HUDEP-2 (cell line): ENCODE measurements at regions not wholly inside any gene's neighbourhood (a gene's known extent, or its start where the extent isn't known, plus 50 kb on each side); places are given as distances from the start of the nearest gene placed in this dataset.

Source experiments
- DNase-seq, 76 experiments: peaks; one replicate each; lab custom pipeline; 2025; ENCODE audit not compliant: unreplicated experiment in 76 of 76; lab: John Stamatoyannopoulos, UW

DNA sequence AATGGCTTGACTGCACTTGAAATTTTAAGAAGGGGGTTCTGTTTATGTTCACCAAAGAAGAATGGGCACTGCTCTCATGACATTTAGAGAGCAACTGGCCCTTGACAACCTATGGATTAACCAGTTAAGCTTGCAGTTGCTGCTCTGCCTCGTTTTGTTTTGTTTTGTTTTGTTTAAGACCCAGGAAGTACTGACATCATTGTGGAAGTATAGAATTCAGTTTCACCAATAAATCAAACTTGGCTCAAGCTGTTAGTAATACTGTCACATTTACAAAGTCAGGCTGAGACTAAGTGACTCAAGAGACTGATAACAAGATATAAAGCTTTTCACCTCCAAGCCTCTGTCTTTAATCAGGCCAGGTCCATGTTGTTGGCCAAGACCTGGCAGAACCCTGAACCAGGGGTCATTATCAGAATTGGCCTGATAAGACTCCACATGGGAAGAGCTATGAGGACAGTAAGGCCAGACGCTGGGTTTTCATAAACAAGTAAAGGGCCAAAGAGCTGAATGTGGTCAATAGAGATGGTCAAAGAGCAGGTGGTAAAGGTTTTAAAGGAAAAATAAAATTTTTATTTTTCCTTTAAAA is 99.4 kb upstream of the VGLL2 start:
- no peak for DNase-seq

DNA sequence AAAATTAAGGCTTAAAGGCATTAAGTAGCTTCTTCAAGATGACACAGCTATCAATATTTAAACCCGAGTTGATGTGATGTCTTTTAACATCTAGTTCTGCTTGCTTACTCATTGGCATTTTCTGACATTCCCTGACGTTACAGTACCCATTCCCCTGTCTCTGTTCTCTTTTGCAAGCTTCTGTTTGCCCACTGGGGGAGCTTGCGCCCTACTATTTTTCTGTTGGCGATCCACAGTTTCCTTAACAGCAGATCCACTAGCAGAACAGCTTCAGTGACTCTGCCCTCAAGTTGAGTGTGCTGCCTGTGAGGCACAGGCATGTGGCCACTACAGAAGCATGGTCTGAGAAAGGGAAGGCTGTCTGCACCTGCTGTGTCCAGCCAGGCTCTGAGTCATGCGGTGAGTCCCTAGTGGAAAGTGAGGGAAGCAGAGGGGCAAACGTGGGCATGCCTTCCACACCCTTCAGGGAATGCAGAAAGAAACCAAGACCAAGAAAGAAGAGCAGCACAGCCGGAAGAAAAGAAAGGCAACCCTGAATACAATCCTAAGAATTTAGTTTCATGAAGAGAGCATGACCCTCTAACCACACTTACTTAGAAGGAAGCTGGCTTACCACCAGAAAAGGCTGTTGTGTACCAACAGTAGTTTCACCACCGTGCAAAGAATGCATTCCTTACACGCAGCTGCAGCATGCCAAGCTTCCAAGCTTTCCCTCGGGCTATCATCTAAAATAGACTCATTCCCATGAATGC is 97.7 kb upstream of the VGLL2 start:
- DNase-seq: no peak

DNA sequence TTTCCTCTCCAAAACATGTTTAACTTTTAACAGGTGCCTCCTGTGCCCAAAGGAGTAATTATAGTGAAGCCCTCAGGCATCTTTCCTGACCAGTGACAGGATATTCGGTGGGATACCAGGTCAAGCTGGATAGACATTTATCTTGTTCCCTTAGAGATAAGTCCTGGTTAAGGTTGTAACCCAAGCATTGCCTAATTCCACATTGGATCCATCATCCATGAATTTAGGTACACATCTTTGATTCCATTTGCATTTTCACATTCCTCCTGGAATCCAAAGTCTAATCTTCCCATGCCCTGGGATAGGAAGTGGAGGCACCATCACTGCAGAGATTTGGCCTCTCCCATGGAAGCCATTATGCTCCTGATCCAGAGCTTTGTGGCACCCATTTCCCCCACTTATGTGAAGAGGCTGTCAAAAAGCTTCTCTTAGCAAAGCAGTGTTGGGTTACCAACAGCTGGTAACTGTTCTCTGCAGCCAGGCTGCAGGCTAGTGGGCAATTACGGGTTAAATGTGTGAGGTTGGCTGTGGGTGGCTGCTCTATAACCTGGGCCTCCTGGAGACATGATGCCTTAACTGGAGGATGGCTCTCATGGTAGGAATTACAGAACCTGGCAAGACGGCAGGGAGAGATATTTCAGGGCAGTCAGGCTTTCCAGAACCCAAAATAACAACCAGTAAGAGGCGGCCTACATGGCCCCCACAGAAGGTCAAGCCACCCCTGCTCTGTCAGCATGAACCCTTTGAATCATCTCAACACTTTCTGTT is 96.9 kb upstream of the VGLL2 start:
- DNase-seq: no peak

DNA sequence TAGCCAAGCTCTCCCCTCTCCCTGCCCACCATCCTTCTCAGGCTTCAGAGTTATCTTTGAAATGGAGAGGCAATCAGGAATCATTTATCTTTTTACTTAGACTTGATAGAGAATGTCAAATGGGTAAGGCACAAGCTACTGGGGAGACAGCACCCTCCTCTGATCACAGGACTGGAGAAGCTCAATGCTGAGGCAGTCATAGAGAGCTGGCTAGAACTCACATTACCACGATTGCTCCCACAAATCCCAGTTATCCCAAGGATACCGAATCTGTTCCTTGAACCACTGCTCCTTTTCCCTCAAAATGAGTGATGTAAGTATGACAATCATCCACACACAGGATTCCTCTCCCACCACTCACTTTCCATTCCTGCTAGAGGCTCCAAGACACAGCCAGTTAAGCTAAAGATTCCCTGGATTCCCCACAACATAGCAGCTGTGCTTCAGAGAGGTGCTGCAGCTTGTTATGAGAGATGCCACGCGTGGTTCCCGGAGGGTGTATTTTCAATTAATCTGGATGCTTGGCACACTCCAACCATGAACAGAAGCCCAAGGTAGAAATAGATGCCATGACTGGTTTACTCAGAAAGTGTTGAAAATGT is 96.2 kb upstream of the VGLL2 start:
- no peak for DNase-seq

DNA sequence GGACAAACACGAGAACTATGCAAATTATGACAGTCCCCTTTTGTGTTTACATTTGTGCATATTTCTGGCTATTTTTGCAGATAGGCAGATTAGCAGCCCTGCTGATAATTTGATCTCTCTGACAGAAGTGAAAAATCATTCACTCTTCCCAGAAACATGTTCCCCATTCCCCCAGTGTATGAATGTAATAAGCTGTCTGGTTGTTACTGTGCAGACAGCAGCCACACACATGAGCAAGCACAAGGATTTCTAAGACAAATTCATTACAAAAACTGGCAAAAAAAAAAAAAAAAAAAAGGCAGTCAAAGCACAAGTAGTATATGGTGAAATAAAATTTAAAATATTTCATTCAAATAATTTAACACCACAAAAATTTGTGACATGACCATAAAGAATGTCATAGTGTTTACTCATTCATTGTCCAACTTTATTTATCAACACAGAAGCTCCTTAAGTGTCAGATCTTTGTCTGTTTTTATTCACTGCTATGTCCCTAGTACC is 95.5 kb upstream of the VGLL2 start:
- no peak for DNase-seq

DNA sequence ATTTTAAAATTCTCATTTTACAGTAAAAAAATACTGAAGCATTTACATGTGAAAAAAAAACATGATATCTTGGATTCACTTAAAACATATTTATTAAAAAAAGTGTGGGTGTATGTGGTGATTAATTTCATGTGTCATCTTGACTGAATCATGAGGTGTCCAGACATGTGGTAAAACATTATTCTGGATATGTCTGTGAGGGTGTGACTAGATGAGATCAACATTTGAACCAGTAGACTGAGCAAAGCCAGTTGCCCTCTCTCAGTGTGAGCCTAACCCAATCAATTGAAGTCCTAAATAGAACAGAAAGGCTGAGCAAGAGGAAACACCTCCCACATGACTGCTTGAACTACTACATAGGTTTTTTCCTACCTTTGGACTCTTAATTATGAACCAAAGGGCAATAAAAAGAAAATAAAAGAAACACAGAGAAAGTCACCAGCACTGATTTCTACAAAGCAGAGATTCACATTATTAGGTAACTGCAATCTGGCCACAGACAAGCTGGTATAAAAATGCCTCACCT is 90.5 kb upstream of the VGLL2 start:
- DNase-seq: no peak

DNA sequence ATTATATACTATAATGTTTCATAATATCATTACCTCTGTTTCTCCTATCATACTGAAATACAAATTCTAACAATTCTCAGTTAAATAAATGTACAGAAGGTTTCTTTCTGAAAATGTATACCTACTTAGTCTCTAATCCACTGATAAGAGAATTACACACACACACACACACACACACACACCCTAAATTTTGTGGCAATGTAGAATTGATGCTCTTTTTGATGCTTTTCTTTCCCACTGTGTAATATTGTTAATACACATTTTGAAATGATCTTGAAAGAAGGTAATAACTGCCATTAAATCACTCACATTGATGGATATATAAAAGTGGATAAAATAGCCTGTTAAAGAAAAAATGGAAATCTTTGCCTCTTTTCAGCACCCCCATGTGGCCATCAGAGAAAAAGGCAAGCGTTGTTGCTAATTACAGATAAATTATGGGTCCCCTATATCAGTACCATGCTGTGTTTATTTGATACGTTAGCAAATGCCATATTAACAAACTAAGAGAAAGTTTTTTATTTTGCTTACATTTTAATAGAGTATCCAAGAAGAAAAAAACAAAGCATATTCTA is 76.6 kb upstream of the VGLL2 start:
- peak in 2 of 76 experiments; percentile 5 to 9 for DNase-seq

DNA sequence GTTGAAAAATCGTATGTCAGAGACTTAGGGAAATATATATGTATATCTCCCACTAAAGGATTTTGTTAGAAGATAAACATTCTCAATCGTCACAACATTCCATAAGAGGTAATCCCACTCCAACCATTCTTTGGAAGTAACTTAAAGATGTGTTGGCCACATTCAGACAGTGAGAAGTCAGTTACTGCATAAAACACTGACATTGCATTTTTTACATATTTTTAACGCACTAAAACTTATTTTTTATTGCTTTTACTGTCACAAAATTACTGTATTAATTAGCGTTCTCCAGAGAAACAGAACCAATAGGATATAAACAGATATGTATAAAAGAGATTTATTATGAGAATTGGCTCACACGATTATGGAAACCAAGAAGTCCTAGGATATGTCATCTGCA is 74.3 kb upstream of the VGLL2 start:
- DNase-seq: no peak

DNA sequence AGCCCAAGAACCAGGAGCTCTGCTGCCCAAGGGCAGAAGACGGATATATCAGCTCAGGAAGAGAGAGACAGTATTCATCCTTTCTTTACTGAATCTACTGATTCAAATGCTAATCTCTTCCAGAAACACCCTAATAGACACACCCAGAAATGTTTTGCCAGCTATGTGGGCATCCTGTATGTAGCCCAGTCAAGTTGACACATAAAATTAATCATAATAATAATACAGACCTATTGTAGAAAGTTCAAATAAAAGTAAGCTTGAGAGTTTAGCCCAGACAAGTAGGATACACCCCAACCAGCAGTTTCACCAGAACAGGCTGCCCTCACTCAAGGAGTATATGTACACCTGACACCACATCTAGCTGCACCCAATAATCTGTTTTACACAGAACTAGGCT is 73.9 kb upstream of the VGLL2 start:
- no peak for DNase-seq

DNA sequence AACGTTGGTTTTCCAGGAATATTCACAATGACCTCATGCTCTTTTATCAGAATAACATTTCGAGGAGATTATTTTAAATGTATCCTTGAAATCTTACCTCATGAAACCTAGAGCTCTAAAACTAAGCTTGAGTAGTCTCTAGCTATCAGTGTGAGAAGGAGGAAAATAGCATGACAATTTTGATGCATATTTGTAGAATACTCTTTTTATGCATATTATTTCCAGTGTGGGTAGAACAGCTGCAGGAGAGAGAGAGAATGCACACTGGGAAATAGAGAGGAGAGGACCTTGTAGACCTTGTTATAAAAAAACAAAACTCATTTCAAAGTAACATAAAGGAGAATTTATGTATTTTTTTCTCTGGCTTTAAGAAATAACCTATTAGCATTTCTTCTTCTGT is 71.1 kb upstream of the VGLL2 start:
- DNase-seq: peak in 1 of 76 experiments; percentile 1

DNA sequence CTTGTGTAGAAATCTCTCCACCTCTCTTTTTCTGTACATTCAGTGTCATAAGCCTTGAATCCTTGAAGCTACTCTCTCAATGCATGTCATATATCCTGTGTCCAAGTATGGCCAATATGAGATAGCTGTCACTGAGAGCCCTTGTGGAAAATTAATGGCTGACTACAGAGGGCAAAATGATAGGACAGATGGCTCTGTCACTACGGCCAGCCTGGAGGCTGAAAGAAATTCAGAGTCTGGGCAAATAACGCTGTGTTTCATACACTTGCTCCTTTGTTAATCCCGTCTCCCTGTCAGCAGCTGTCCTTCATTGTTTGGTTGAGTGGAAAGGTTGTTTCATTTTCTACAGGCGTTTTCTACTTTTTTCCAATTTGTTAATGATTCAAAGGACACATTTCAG is 70.4 kb upstream of the VGLL2 start:
- DNase-seq: no peak

DNA sequence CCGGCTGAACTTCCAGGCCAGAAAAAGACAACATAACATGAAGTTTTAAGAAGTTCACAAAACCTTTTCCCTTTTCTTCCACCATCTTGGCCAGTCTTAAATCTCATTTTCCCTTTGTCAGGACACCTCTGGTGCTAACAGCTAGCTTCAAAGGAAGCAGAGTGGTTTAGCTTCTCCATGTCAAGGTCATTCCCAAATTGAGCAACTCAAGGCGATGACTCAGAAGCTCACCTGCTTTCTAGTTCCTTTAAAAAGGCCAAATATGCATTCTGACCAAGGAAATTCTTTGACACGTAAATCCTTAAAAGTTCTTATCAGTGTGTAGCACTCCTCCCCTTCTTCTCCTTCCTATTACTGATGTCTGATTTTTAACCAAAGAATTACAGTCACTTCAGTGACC is 69.6 kb upstream of the VGLL2 start:
- no peak for DNase-seq

DNA sequence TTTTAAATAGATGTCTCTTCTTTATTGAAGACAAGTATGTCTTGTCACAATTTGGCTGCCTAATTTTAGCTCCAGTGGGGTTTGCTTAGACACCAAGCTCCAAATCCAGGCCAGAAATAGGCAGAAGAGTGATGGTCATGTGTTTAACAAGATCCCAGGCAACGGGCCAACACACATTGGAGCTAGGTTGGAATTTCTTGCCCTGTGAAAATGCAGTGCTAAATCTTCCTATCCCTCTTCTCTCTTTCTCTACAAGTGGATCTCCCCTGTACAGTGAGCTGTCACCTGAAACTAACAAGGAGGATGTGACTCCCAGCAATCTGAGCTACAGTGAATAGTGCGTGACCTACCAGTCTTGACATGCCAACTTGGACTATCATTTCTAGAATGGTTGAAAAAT is 65.3 kb upstream of the VGLL2 start:
- no peak for DNase-seq

DNA sequence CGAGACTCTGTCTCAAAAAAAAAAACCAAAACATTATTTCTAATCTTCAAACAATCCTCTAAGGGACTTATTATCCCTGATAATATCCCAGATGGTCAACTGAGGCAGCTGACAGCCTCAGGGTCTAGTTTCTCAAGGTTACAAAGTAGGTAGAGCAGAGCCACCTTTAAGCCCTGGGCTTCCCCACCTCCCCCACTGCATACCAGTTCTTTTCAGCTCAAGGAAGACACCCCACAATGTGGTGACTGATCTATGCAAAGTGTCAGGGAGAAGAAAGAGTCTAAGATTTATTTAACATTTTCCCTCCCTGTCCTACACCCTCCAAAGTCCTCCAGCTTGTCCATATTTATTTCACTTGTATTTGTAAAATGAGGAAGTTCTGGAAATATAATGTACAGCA is 60.5 kb upstream of the VGLL2 start:
- DNase-seq: no peak

DNA sequence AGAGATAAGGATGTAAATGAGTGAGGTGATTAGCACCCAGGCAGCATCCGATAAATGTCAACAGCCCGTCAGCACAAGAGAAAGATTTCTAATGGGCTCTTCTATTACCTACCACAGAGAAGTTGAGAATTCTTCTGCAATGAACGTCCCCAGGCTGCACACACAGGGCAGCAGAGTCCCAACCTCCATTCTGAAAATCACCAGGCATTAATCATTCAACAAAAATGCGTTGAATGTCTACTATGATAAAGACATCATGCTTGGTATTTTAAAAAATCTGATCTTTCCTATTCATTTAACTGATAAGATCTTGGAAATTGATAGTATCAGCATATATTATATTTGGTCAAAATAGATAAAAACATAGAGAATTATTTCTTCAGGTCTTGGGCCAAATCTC is 59.5 kb upstream of the VGLL2 start:
- no peak for DNase-seq

DNA sequence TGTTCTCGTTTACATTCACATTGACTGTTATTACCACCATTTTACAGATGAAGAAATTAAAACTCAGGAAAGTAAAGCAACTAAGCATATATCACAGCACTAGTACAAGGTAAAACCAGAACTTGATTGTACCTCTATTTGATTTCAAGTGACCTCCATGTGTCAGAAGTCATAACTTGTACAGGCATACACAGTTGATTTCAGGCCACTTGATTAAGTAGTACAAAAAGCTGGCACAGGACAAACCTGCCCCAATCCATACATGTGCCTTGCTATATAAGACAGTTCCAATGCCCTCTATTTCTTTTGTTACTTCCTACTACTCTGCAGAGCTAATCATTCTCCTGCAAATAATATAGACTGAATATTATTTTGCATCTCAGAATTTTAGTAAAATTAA is 58.8 kb upstream of the VGLL2 start:
- DNase-seq: no peak

DNA sequence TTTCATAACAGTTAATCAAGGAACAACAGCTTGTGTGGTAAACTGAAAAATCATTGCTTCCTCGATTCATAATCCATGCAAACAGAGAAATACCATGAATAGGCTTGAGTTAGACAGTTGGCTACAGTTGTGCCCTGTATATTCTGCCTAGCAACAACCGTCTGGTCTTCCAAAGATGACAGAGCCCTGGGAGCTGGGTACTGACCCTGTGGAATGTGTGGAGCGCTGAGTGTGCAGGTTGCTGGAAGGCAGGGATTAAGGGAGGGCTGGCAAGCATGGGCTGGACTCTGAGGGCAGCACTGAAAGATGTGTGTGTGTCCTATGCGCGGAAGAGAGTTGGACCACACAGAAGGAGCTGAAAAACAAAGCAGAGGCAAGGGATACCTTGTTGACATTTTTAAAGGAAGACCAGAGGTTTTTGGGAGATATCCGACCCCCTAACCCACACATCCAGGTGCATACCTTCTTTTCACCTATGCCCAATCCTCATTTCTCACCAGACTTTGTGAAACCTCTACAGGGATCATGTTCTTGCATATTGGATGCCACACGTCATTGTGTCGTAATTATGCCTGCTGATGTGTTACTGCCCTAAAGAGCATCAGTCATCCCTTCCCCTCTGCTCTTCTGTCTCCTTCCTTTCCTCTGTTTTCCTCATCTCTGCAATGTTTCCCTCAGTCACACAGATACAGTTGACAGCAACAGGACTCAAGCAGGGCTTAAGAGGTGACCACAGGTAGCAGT is 58.2 kb upstream of the VGLL2 start:
- DNase-seq: no peak

DNA sequence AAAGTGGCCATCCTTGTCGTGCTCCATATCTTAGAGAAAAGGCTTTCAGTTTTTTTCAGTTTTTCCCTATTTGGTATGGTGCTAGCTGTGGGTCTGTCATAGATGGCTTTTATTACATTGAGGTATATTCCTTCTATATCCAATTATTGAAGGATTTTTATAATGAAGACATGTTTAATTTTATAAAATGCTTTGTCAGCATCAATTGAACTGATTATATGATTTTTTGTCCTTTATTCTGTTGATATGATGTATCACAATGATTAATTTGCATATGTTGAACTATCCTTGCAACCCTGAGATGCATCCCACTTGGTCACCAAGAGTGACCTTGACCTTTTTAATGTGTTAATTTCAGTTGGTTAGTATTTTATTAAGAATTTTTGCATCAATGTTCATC is 55.1 kb upstream of the VGLL2 start:
- no peak for DNase-seq

DNA sequence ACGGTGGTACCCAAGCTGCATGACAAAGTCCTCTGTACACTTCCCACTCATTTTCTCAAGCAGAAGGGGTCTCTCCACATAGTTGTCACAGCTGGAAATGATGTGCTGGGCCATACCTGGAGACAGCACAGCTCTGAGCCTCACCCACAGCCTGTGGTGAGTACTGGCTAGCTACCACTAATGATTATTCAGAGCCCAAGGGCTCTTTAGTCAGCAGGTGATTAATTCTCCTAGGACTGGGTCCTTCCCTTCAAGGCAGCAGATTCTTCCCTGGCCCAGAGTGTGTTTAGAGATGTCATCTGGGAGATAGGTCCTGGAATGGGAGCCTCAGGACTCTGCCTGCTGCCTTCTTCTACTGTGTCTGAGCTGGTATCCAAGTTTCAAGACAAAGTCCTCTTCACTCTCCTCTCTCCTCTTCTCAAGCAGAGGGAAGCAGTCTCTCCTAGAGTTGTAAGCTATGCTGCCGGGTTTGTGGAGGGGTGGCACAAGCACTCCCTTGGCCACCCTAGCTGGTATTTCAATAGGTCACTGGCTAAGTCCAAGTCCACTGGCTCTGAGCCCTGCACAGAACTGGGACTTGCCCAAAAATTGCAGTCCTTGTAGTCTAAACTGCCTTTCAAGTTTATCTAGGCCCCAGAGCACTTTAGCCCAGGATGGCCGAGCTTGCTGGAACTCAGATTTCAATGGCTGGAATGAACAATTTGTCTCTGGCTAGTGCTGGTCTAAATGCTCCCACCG is 49.8 kb upstream of the VGLL2 start:
- no peak for DNase-seq
